Peyer's patch (tissue), 4 donors: ENCODE measurements at regions not wholly inside any gene's neighbourhood (a gene's known extent, or its start where the extent isn't known, plus 50 kb on each side); places are given as distances from the start of the nearest gene placed in this dataset.

Experiments
- CTCF ChIP-seq, 6 experiments: fragments of 450-650 bp in 4 of 6; fragments of 200-600 bp in 2 of 6; sonication (generic) in 1 of 6; IDR thresholded peaks; one replicate each; pipeline ENCODE4 v1.5.1; 2017 to 2019; ENCODE audit warnings: antibody characterized with exemption in 6 of 6, mild to moderate bottlenecking in 3 of 6, moderate library complexity in 1 of 6
- POLR2A ChIP-seq, 2 donors: fragments of 450-650 bp; IDR thresholded peaks; one replicate each; pipeline ENCODE4 v1.5.1; 2017; ENCODE audit warnings: antibody characterized with exemption in 2 of 2, mild to moderate bottlenecking in 2 of 2, moderate library complexity in 2 of 2

GRCh38 chr2:133825778-133826177 is 257.5 kb upstream of the NCKAP5 start:
- TF ChIP-seq CTCF (IDR thresholded peaks at IDR 0.05) (no peak), POLR2A (IDR thresholded peaks at IDR 0.05) (no peak)
